Neural progenitor cell (in vitro differentiated cells): ENCODE measurements at regions not wholly inside any gene's neighbourhood (a gene's known extent, or its start where the extent isn't known, plus 50 kb on each side); places are given as distances from the start of the nearest gene placed in this dataset.

Experiments used
- EZH2phosphoT487 ChIP-seq: fragments of 200-600 bp; sonication (generic); IDR thresholded peaks from 2 replicates; pipeline ENCODE4 v1.6.1; 2017; ENCODE audit warnings: antibody characterized with exemption
- TF ChIP-seq, protein P1 (sequence below): fragments of 200-600 bp; sonication (generic); IDR thresholded peaks from 2 replicates; pipeline ENCODE4 v1.5.1; 2017; ENCODE audit warnings: antibody characterized with exemption, mild to moderate bottlenecking

DNA sequence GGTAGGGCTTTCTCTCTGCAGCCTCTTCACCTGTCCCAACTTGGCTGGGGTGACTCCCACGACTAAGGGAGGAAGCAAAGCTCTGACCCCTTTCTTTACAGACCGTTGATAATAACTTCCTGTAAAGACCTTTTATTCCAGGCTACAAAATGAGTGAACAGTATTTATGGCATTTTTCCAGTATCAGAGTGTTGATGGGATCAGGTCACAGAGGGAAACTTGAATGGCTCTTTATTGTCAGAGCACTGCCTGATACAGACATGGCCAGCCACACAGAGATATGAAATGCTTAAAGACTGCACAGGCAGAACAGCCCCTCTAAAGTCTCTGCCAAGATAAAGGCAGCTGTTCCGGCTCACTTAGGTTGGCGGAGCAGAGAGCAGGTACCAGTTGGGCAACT is 1033.9 kb upstream of the NR2F2 start:
- TF ChIP-seq, protein P1, sequence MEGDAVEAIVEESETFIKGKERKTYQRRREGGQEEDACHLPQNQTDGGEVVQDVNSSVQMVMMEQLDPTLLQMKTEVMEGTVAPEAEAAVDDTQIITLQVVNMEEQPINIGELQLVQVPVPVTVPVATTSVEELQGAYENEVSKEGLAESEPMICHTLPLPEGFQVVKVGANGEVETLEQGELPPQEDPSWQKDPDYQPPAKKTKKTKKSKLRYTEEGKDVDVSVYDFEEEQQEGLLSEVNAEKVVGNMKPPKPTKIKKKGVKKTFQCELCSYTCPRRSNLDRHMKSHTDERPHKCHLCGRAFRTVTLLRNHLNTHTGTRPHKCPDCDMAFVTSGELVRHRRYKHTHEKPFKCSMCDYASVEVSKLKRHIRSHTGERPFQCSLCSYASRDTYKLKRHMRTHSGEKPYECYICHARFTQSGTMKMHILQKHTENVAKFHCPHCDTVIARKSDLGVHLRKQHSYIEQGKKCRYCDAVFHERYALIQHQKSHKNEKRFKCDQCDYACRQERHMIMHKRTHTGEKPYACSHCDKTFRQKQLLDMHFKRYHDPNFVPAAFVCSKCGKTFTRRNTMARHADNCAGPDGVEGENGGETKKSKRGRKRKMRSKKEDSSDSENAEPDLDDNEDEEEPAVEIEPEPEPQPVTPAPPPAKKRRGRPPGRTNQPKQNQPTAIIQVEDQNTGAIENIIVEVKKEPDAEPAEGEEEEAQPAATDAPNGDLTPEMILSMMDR, result no peak
- no peak for TF ChIP-seq EZH2phosphoT487
